ENCODE measurements at regions not wholly inside any gene's neighbourhood (a gene's known extent, or its start where the extent isn't known, plus 50 kb on each side); places are given as distances from the start of the nearest gene placed in this dataset.

DNA sequence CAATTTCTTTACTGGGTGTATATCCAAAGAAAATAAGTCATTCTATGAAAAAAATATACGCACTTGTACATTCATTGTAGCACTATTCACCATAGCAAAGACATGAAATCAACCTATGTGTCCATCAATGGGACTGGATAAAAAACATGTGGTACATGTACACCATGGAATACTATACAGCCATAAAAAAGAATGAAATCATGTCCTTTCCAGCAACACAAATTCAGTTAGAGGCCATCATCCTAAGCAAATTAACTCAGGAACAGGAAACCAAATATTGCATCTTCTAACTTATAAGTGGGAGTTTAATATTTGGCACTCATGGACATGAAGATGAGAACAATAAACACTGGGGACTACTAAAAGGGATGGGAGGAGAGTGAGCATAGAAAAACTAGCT is 325.7 kb downstream of the TGFB2 start:
- no peak for ATAC-seq
- no peak for DNase-seq (ENCODE audit: low spot score)

DNA sequence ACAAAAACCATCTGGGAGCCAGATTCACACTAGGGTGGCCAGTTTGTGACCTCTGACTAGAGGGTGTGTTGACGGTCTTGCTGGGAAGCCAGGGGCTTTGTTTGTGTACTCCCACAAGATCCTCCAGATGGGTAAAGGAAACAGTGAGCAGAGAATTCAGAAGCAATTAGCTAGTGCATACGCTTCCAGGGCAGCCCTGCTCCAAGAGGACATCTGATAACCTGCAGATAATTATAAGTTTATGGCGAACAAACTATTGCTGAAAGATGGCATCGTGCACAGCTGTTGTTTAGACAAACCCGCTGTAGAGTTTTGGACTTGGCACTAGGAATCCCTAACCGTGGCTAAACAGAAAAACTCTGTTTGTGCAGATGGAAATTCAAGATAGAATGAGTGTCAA is 326.4 kb downstream of the TGFB2 start:
- ATAC-seq, result no peak
- DNase-seq (ENCODE audit: low spot score), result no peak

DNA sequence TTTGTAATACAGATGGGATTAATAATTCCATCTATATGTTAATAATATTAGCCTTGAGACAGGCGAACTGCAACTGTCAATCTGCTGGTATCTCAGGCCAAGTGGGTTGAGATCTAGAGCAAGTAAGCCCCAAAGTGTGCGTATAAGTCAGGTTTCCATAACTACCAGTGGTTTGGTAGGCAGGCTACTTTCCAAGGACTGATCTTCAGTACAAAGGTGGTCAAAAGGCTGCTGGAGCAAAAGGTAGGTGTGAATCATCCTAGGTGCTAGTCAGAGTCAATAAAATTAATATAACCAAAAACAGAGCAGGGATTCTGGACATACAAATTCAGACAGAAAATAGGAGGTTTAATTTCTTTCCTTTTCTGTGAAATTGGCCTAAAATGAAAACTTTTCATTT is 328.0 kb downstream of the TGFB2 start:
- ATAC-seq (no peak), DNase-seq (ENCODE audit: low spot score) (no peak)

DNA sequence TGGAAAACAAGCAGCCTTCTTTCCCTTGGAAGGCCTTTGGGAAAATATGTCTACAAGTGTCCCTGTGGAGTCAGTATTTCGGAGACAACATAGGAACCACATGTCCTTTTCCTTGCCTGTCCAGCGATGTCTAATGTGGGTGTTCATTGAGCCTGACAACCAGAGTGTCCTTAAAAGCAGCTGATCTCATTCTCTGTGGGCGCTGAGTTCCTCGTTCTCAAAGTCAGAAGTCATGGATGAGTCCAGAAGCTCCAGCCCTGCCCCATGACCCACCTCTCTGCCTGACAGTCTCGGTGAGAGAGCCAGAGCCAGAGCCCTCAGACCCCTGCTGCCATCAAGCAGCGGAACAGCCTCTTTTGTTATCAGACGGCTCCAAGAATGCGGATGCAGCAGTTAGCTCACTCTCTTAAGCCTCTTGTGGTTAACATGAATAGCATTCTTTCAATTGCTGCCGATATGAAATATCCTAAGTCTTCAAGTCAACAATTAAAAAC is 329.2 kb downstream of the TGFB2 start:
- DNase-seq (ENCODE audit: low spot score) (no peak), ATAC-seq (no peak)

DNA sequence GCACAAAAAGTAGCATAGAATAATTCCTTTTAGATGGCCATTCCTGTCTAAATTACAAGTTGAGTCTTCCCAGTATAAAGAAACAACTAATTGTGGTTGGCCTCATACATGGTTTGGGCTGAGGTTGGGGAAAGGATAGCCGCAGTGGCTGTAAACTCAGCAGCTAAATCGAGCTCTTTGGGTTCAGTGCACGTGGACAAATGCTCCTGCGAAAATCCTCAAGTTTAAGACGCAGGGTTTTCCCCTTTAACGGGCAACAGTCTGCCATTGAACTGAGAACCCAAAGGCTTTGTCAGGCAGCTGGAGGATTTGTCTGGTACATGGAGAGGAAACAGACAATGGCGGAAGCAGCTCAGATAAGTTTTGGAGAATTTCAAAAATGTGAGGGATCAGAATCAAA is 331.9 kb downstream of the TGFB2 start:
- DNase-seq (ENCODE audit: low spot score) (no peak), ATAC-seq (no peak)

GRCh38 chr1:218679391-218679790 is 334.3 kb downstream of the TGFB2 start:
- ATAC-seq (no peak), DNase-seq (ENCODE audit: low spot score) (no peak)

GRCh38 chr1:218679988-218680748 is 335.0 kb downstream of the TGFB2 start:
- no peak for ATAC-seq
- no peak for DNase-seq (ENCODE audit: low spot score)

DNA sequence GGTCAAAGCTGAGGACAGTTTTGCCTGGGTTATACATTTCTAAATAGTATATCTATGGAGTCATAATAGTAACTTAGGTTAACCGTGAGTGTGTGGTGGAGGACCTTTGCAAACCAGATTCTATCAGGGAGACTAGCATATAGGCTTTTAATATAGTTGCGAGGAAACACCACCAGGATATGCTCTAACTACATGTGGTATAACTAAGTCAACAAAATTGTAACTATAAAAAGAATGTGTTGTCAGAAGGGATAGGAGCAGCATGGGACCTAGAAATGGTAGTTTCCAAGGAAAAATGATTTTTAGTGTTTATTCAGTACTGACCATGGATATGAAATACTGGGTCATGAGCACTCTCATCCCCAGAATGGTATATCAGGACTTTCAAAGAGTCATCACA is 338.1 kb downstream of the TGFB2 start:
- DNase-seq (ENCODE audit: low spot score) (no peak), ATAC-seq (no peak)

- DNase-seq (ENCODE audit: low spot score) (no peak), ATAC-seq (no peak)
Observed at GRCh38 chr1:218686258-218686657, 341.1 kb downstream of the TGFB2 start.

GRCh38 chr1:218686761-218687160 is 341.6 kb downstream of the TGFB2 start:
- ATAC-seq, result no peak

DNA sequence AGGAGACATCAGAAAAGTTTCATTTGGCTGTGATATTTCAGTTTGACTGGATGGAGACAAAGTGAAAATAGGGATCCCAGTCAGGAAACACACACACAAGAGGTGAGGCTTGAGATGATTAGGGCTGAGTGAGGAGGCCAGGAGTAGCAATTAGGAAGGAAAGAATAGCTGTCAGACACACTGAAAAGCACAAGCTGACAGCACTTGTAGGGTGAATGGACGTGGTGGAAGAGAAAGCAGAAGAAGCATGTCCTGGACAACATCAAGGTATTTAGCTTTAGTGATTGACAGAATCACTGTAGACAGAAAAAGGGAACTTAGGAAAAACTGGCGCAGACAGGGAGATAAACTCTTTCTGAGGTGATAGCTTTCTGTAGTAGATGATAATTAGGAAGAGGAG is 347.7 kb downstream of the TGFB2 start:
- no peak for ATAC-seq
- DNase-seq (ENCODE audit: low spot score), result no peak

More at GRCh38 chr1:218686761-218687160, 341.6 kb downstream of the TGFB2 start:
- DNase-seq (ENCODE audit: low spot score), result no peak

DNA sequence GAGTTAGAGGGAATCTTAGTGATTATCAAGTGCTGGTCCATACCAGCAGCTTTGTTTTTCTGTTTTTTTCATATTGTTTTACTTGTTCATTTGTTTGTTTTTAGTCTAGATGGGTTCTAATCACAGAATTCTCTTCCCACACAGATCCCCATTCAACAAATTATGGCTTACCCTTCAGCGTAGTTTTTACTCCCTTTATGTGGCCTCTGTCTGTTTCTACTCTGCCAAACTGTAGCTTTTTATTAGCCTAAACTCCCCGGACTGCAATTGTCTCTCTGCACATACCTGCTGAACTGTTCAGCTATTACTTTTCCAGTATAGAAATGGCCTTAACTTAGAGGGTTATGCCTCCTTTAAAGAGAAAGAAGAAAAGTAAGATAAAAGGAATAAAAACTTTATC is 348.5 kb downstream of the TGFB2 start:
- ATAC-seq (no peak), DNase-seq (ENCODE audit: low spot score) (no peak)

- DNase-seq (ENCODE audit: low spot score) (no peak), ATAC-seq (no peak)
Observed at GRCh38 chr1:218694085-218694484, 348.9 kb downstream of the TGFB2 start.

DNA sequence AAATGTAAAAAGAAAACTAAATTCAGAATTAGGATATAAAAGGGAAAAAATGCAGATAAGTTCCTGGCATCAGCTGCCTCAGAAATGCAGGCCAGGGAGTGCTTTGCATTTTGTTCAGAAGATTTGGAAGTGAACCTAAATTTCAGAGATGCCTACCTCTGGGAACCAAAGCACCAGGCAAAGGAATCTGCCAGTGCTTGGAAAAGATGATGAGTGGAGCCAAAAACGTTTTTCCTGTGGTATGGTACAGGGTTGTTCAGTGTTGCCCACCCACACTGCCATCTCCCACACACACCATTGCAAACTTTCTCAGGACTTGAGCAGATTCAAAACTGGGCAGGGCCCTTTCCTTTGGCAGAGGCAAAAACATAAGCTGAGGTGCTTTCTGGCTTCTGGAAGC is 349.5 kb downstream of the TGFB2 start:
- no peak for DNase-seq (ENCODE audit: low spot score)

GRCh38 chr1:218695525-218695924 is 350.4 kb downstream of the TGFB2 start:
- no peak for ATAC-seq
- no peak for DNase-seq (ENCODE audit: low spot score)

More for the DNA sequence above, 349.5 kb downstream of the TGFB2 start:
- ATAC-seq, result no peak

GRCh38 chr1:218698141-218698540 is 353.0 kb downstream of the TGFB2 start:
- DNase-seq (ENCODE audit: low spot score) (no peak), ATAC-seq (no peak)

GRCh38 chr1:218699421-218699820 is 354.3 kb downstream of the TGFB2 start:
- no peak for ATAC-seq
- no peak for DNase-seq (ENCODE audit: low spot score)

DNA sequence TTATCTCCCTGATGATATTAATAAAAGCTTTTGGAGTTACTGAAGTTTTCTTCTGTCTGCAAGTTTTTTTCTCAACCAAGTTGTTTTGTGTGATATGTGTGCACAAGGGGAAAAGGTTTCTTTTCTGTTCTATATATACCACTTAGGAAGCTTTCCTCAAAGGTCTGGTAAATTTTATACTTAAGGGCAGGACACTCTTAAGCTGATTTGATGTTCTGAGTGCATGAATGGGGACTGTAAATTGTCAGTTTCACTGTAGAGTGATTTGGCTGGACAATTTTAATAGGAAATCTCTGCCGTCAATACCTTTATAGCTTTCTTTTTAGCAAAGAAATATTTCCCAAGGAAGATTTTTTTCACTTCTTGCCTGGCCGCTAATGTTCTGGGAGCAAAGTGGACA is 354.7 kb downstream of the TGFB2 start:
- DNase-seq (ENCODE audit: low spot score), result no peak
- no peak for ATAC-seq

GRCh38 chr1:218700666-218701065 is 355.5 kb downstream of the TGFB2 start:
- no peak for ATAC-seq
- DNase-seq (ENCODE audit: low spot score), result no peak

DNA sequence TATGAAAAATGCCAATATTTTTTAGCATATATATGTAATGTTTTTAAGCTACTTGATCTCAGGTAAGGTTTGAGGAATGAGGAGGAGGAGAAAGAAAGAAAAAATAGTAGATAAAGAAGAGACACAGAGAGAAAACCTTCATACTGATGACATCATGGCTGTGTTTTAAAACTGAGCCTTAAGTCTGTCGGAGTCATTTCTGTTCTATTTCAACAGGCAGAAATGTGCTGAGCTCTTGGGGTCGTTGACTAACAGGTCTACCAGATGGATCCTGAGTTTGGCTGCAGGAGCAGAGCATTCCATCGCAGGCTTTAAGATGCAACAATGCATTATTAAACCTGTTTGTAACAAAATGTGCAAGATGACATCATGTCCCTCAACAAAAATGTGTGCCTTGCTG is 356.0 kb downstream of the TGFB2 start:
- DNase-seq (ENCODE audit: low spot score) (no peak), ATAC-seq (no peak)

GRCh38 chr1:218702775-218703174 is 357.6 kb downstream of the TGFB2 start:
- ATAC-seq (no peak), DNase-seq (ENCODE audit: low spot score) (no peak)

DNA sequence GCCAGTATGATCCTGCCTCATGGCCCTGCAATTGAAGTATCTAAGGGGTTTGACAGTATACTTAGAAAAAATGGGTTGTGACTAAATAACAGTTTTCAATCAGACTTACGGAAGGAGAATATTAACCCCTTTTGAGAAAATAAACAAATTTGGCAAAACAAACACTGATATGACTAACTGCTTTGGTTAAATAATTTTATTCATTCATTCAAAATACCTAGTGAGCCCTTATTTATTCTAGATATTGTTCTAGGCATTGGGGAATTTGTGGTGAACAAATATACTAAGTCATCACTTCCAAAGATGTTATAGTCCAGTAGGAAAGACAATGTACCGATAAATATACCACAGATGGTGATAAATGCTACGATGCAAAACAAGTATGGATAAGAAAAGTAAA is 358.7 kb downstream of the TGFB2 start:
- no peak for ATAC-seq
- no peak for DNase-seq (ENCODE audit: low spot score)

GRCh38 chr1:218705391-218705790 is 360.3 kb downstream of the TGFB2 start:
- DNase-seq (ENCODE audit: low spot score) (no peak), ATAC-seq (no peak)

Data from left lobe of liver (tissue), 2 donors.